K562 (cell line): ENCODE measurements at regions not wholly inside any gene's neighbourhood (a gene's known extent, or its start where the extent isn't known, plus 50 kb on each side); places are given as distances from the start of the nearest gene placed in this dataset.

Experiments used
- CTCF ChIP-seq, 3 experiments: IDR thresholded peaks in 2 of 3; conservative IDR thresholded peaks in 1 of 3; 2 replicates each; pipeline ENCODE4 v1.5.1; 2011 to 2012; ENCODE audit warnings: low read length in 3 of 3, mild to moderate bottlenecking in 3 of 3, control low read depth in 2 of 3, improper control_type of control experiment in 1 of 3, inconsistent platforms in 1 of 3, low read depth in 1 of 3, mixed read lengths in 1 of 3, moderate library complexity in 1 of 3; ENCODE audit not compliant: insufficient read depth in 2 of 3
- EZH2 ChIP-seq: IDR thresholded peaks from 2 replicates; pipeline ENCODE4 v1.6.1; 2012; ENCODE audit warnings: low read depth, mild to moderate bottlenecking, inconsistent platforms, low read length, borderline replicate concordance
- POLR2A ChIP-seq: fragments of 450-650 bp; conservative IDR thresholded peaks from 2 replicates; pipeline ENCODE4 v1.6.1; 2016
- ZBTB26 ChIP-seq: fragments of 450-650 bp; formaldehyde crosslinking; IDR thresholded peaks from 2 replicates; pipeline ENCODE4 v1.4.0; 2022; ENCODE audit warnings: missing genetic modification characterization
- ZNF175 ChIP-seq: fragments of 200-800 bp; sonication (Bioruptor generic); IDR thresholded peaks from 2 replicates; pipeline ENCODE4 v1.6.1; 2016; ENCODE audit warnings: low read depth, mild to moderate bottlenecking, missing genetic modification characterization, missing compliant biosample characterization
- ZNF274 ChIP-seq: IDR thresholded peaks from 2 replicates; pipeline ENCODE4 v1.6.1; 2011; ENCODE audit warnings: low read depth, mild to moderate bottlenecking, low read length, moderate library complexity, borderline replicate concordance
- ZNF668 ChIP-seq: fragments of 250-450 bp; sonication (Bioruptor Pico); IDR thresholded peaks from 2 replicates; pipeline ENCODE4 v1.8.0; 2022; ENCODE audit warnings: mild to moderate bottlenecking, inconsistent platforms

- TF ChIP-seq ZBTB26 (no peak), ZNF274 (no peak), CTCF (IDR thresholded peaks at IDR 0.05 in 2 of 3, conservative IDR thresholded peaks at IDR 0.05 in 1 of 3; ENCODE audit: insufficient read depth in 2 of 3, low read depth in 1 of 3, low read length in 3 of 3) (no peak), ZNF668 (CRISPR knock-in tag) (no peak), POLR2A (no peak), ZNF175 (CRISPR knock-in tag) (no peak), EZH2 (no peak)
Measured at GRCh38 chr12:78441737-78442453, 422.7 kb upstream of the SYT1 start.
